ENCODE measurements at regions not wholly inside any gene's neighbourhood (a gene's known extent, or its start where the extent isn't known, plus 50 kb on each side); places are given as distances from the start of the nearest gene placed in this dataset.

GRCh38 chr2:144935736-144936135 is 415.8 kb upstream of the ZEB2 start (continued):
- TF ChIP-seq REST (IDR thresholded peaks at IDR 0.05; ENCODE audit: unreplicated experiment) (no peak), ZNF331 (CRISPR knock-in tag; IDR thresholded peaks at IDR 0.05; ENCODE audit: low read depth) (no peak), STAT1 (IDR thresholded peaks at IDR 0.05; ENCODE audit: unreplicated experiment) (no peak)

DNA sequence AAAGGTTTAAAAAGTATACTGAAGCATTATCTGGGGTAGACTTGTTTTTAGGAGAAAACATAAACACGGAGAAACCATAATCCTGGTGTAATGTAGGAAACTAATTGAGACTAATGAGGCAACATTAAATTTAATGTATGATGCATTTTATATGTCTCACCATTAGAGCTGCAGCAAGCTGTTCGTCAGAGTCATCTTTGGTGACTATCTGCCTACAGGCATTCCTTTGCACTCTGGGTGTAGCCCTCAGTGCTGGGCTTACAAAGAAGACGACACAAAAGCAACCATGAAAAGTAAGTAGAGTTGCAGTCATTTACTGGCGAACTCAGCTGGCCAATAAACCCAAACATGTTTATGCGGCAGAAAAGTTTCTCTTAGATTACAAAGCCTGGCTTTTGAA is 415.3 kb upstream of the ZEB2 start:
- Histone ChIP-seq H3K4me3 (no peak overlapping the region), H3K36me3 (ENCODE audit: insufficient read depth) (no peaks in the 10 kb centered on the region), H3K4me1 (ENCODE audit: insufficient read depth) (no peaks in the 10 kb centered on the region), H3K9me2 (ENCODE audit: insufficient read depth) (no peaks in the 10 kb centered on the region), H3K27ac (ENCODE audit: low read depth) (no peak overlapping the region), H3K79me2 (replicated peaks; ENCODE audit: insufficient read depth) (no peaks in the 10 kb centered on the region), H3K4me2 (no peak overlapping the region), H2AFZ (no peak overlapping the region), H4K20me1 (replicated peaks; ENCODE audit: insufficient read depth) (no peaks in the 10 kb centered on the region), H3K27me3 (ENCODE audit: insufficient read depth) (no peaks in the 10 kb centered on the region), H3F3A (replicated peaks; ENCODE audit: low read depth) (no peaks in the 10 kb centered on the region)
- Mint-ChIP-seq H3K9me3 (no peaks in the 10 kb centered on the region), H3K27ac (no peak overlapping the region), H3K36me3 (ENCODE audit: low read depth) (no peaks in the 10 kb centered on the region), H3K4me3 (no peak overlapping the region), H3K27me3 (ENCODE audit: insufficient read depth, low read depth, poor library complexity) (no peaks in the 10 kb centered on the region), H3K4me1 (no peaks in the 10 kb centered on the region)
- DNase-seq (ENCODE audit: low spot score) (no peak), ATAC-seq (no peak)
- TF ChIP-seq STAT1 (IDR thresholded peaks at IDR 0.05; ENCODE audit: unreplicated experiment) (no peak), POLR2AphosphoS5 (IDR thresholded peaks at IDR 0.05; ENCODE audit: low read depth) (no peak), JUNB (IDR thresholded peaks at IDR 0.05; ENCODE audit: unreplicated experiment) (no peak), NANOG (IDR thresholded peaks at IDR 0.05; ENCODE audit: borderline replicate concordance) (no peak), ZNF331 (CRISPR knock-in tag; IDR thresholded peaks at IDR 0.05; ENCODE audit: low read depth) (no peak), CREB1 (CRISPR knock-in tag; IDR thresholded peaks at IDR 0.05; ENCODE audit: low read depth) (no peak), REST (IDR thresholded peaks at IDR 0.05; ENCODE audit: unreplicated experiment) (no peak)
- TF ChIP-seq, protein P1, sequence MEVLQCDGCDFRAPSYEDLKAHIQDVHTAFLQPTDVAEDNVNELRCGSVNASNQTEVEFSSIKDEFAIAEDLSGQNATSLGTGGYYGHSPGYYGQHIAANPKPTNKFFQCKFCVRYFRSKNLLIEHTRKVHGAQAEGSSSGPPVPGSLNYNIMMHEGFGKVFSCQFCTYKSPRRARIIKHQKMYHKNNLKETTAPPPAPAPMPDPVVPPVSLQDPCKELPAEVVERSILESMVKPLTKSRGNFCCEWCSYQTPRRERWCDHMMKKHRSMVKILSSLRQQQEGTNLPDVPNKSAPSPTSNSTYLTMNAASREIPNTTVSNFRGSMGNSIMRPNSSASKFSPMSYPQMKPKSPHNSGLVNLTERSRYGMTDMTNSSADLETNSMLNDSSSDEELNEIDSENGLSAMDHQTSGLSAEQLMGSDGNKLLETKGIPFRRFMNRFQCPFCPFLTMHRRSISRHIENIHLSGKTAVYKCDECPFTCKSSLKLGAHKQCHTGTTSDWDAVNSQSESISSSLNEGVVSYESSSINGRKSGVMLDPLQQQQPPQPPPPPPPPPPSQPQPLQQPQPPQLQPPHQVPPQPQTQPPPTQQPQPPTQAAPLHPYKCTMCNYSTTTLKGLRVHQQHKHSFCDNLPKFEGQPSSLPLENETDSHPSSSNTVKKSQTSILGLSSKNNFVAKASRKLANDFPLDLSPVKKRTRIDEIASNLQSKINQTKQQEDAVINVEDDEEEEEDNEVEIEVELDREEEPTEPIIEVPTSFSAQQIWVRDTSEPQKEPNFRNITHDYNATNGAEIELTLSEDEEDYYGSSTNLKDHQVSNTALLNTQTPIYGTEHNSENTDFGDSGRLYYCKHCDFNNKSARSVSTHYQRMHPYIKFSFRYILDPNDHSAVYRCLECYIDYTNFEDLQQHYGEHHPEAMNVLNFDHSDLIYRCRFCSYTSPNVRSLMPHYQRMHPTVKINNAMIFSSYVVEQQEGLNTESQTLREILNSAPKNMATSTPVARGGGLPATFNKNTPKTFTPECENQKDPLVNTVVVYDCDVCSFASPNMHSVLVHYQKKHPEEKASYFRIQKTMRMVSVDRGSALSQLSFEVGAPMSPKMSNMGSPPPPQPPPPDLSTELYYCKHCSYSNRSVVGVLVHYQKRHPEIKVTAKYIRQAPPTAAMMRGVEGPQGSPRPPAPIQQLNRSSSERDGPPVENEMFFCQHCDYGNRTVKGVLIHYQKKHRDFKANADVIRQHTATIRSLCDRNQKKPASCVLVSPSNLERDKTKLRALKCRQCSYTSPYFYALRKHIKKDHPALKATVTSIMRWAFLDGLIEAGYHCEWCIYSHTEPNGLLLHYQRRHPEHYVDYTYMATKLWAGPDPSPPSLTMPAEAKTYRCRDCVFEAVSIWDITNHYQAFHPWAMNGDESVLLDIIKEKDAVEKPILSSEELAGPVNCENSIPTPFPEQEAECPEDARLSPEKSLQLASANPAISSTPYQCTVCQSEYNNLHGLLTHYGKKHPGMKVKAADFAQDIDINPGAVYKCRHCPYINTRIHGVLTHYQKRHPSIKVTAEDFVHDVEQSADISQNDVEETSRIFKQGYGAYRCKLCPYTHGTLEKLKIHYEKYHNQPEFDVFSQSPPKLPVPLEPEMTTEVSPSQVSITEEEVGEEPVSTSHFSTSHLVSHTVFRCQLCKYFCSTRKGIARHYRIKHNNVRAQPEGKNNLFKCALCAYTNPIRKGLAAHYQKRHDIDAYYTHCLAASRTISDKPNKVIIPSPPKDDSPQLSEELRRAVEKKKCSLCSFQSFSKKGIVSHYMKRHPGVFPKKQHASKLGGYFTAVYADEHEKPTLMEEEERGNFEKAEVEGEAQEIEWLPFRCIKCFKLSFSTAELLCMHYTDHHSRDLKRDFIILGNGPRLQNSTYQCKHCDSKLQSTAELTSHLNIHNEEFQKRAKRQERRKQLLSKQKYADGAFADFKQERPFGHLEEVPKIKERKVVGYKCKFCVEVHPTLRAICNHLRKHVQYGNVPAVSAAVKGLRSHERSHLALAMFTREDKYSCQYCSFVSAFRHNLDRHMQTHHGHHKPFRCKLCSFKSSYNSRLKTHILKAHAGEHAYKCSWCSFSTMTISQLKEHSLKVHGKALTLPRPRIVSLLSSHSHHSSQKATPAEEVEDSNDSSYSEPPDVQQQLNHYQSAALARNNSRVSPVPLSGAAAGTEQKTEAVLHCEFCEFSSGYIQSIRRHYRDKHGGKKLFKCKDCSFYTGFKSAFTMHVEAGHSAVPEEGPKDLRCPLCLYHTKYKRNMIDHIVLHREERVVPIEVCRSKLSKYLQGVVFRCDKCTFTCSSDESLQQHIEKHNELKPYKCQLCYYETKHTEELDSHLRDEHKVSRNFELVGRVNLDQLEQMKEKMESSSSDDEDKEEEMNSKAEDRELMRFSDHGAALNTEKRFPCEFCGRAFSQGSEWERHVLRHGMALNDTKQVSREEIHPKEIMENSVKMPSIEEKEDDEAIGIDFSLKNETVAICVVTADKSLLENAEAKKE (CRISPR knock-in tag; IDR thresholded peaks at IDR 0.05) = no peak

Measured in GM23338 (cell line).